ENCODE measurements at regions not wholly inside any gene's neighbourhood (a gene's known extent, or its start where the extent isn't known, plus 50 kb on each side); places are given as distances from the start of the nearest gene placed in this dataset.

DNA sequence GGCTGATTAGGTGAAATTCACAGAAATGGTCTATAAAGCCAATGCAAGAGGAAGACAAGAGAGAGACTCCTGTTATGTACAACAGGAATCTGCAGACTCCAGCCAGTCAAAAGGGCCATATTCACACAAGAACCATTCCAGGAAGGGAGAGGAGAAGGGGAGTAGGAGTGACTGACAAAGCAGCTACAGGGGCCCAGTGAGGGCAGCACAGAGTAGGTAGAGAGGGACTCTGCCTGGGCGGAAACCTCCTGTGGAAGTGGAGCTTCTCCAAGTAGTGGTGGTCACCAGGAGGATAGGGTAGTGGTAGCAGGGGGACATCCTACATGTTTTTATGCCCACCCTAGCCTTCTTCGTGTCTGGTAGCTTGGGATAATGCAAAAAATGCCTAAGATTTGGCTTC lies 667.3 kb downstream of the ACTL7B start:
- H3K9me3 ChIP-seq (ENCODE audit: severe bottlenecking) = no peaks in the 10 kb centered on the region
- ATAC-seq (ENCODE audit: low read depth) = no peak
- TF ChIP-seq, protein P1, sequence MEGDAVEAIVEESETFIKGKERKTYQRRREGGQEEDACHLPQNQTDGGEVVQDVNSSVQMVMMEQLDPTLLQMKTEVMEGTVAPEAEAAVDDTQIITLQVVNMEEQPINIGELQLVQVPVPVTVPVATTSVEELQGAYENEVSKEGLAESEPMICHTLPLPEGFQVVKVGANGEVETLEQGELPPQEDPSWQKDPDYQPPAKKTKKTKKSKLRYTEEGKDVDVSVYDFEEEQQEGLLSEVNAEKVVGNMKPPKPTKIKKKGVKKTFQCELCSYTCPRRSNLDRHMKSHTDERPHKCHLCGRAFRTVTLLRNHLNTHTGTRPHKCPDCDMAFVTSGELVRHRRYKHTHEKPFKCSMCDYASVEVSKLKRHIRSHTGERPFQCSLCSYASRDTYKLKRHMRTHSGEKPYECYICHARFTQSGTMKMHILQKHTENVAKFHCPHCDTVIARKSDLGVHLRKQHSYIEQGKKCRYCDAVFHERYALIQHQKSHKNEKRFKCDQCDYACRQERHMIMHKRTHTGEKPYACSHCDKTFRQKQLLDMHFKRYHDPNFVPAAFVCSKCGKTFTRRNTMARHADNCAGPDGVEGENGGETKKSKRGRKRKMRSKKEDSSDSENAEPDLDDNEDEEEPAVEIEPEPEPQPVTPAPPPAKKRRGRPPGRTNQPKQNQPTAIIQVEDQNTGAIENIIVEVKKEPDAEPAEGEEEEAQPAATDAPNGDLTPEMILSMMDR (IDR thresholded peaks at IDR 0.05; ENCODE audit: poor library complexity, severe bottlenecking) = no peak
- peaks cover 19% of the 10 kb centered on the region for H3K4me1 ChIP-seq (ENCODE audit: insufficient read depth, poor library complexity, severe bottlenecking)
- no peak overlapping the region for H3K4me3 ChIP-seq (ENCODE audit: severe bottlenecking)
- no peak overlapping the region for H3K27ac ChIP-seq (ENCODE audit: poor library complexity, severe bottlenecking)
- no peak for DNase-seq (ENCODE audit: low spot score)
- H3K36me3 ChIP-seq (ENCODE audit: low read depth) = no peaks in the 10 kb centered on the region
- no peaks in the 10 kb centered on the region for H3K27me3 ChIP-seq (ENCODE audit: insufficient read depth, poor library complexity, severe bottlenecking)

DNA sequence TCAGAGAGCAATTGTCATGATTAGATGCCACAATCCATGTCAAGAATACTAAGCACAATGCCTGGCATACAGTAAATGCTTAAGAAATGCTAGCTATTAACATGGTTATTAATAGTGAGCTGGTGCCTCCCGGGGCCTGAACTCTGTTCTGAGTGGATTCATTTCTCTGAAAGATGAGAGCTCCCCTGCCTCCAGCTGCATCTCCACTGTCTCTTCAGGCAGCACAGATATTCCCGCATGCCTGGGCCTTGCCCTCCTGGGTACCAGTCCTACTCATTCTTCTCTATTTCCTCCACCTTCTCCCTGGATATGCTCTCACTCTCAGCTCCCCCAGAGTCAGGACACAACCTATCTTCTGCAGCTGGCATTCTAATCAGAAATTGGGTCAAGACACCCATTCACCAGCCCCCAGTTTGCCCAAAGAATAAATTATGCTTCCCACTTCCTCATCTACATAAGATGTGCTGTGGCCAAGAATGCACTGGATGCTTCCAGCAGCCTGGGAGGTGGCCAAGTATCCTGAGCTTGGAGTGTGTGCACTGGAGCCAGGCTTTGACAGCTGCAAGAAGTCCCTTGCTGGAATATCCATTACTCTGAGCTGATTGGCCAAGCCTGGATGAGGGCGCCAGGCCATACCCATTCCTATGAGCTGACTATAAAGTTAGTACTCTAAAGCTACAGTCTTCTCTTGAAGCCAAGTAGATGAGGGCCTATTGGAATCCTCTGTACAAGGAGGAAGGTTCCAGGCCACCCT lies 669.0 kb downstream of the ACTL7B start:
- H3K27me3 ChIP-seq (ENCODE audit: insufficient read depth, poor library complexity, severe bottlenecking) = no peaks in the 10 kb centered on the region
- no peak for DNase-seq (ENCODE audit: low spot score)
- H3K27ac ChIP-seq (ENCODE audit: poor library complexity, severe bottlenecking) = no peak overlapping the region
- H3K4me3 ChIP-seq (ENCODE audit: severe bottlenecking) = no peak overlapping the region
- peaks cover 24% of the 10 kb centered on the region for H3K4me1 ChIP-seq (ENCODE audit: insufficient read depth, poor library complexity, severe bottlenecking)
- TF ChIP-seq, protein P1 (IDR thresholded peaks at IDR 0.05; ENCODE audit: poor library complexity, severe bottlenecking) = no peak
- ATAC-seq (ENCODE audit: low read depth) = no peak
- H3K36me3 ChIP-seq (ENCODE audit: low read depth) = no peaks in the 10 kb centered on the region
- no peaks in the 10 kb centered on the region for H3K9me3 ChIP-seq (ENCODE audit: severe bottlenecking)

DNA sequence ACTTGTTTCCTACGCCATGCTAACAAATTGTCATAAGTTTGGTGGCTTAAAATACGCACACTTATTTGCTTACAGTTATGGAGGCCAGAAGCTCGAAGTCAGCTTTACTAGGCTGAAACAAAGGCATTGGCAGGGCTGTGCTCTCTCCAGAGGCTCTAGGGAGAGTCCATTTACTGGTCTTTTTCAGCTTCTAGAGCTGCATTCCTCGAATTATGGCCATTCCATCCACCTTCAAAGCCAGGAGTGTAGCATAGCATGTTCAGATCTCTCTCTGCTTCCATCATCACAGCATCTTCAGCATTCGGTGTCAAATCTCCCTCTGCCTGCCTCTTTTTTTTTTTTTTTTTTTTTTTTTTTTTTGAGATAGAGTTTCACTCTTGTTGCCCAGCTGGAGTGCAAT lies 670.2 kb downstream of the ACTL7B start:
- no peak for DNase-seq (ENCODE audit: low spot score)
- TF ChIP-seq, protein P1 (IDR thresholded peaks at IDR 0.05; ENCODE audit: poor library complexity, severe bottlenecking) = no peak
- Histone ChIP-seq H3K27me3 (ENCODE audit: insufficient read depth, poor library complexity, severe bottlenecking) (no peaks in the 10 kb centered on the region), H3K36me3 (ENCODE audit: low read depth) (no peaks in the 10 kb centered on the region), H3K27ac (ENCODE audit: poor library complexity, severe bottlenecking) (peak overlapping the region; percentile 60), H3K4me3 (ENCODE audit: severe bottlenecking) (no peak overlapping the region), H3K9me3 (ENCODE audit: severe bottlenecking) (no peaks in the 10 kb centered on the region), H3K4me1 (ENCODE audit: insufficient read depth, poor library complexity, severe bottlenecking) (peaks cover 24% of the 10 kb centered on the region)
- no peak for ATAC-seq (ENCODE audit: low read depth)

DNA sequence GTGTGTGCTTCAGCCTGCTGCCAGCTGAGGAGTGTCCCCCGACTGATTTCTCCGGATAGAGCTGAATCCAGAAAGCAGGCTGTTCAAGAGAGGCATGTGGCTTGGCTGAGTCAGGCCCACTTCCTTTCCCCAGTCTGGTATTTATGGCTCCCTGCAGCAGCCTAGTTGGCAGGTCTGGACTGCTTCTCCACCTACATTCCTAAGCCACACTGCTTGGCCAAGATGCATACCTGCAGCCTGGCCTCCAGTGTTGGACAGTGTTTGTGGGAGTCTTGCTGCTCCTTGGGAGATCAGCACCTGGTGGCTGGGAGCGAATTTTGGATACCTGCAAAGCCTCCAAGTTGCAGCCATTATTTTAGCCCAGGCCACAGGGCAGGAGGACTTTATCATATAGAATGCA lies 670.8 kb downstream of the ACTL7B start:
- Histone ChIP-seq H3K27ac (ENCODE audit: poor library complexity, severe bottlenecking) (peak overlapping the region; percentile 60), H3K27me3 (ENCODE audit: insufficient read depth, poor library complexity, severe bottlenecking) (no peaks in the 10 kb centered on the region)

More for the DNA sequence above, 670.8 kb downstream of the ACTL7B start:
- TF ChIP-seq, protein P1 (IDR thresholded peaks at IDR 0.05; ENCODE audit: poor library complexity, severe bottlenecking) = peak; percentile 14
- Histone ChIP-seq H3K9me3 (ENCODE audit: severe bottlenecking) (no peaks in the 10 kb centered on the region), H3K4me1 (ENCODE audit: insufficient read depth, poor library complexity, severe bottlenecking) (peaks cover 24% of the 10 kb centered on the region), H3K4me3 (ENCODE audit: severe bottlenecking) (no peak overlapping the region), H3K36me3 (ENCODE audit: low read depth) (no peaks in the 10 kb centered on the region)
- ATAC-seq (ENCODE audit: low read depth) (peak; percentile 100), DNase-seq (ENCODE audit: low spot score) (peak; percentile 75)

All from RWPE2 (cell line).